Ectodermal cell (in vitro differentiated cells): ENCODE measurements at regions not wholly inside any gene's neighbourhood (a gene's known extent, or its start where the extent isn't known, plus 50 kb on each side); places are given as distances from the start of the nearest gene placed in this dataset.

Experiments used
- H3K27ac ChIP-seq: 2 replicates; pipeline ENCODE4 v1.7.0; 2013; ENCODE audit warnings: mild to moderate bottlenecking, low read depth, low read length; ENCODE audit not compliant: insufficient read depth, poor library complexity, severe bottlenecking
- H3K27me3 ChIP-seq: 2 replicates; pipeline ENCODE4 v1.7.0; 2013; ENCODE audit warnings: mild to moderate bottlenecking, low read length; ENCODE audit not compliant: insufficient read depth, control insufficient read depth, poor library complexity, severe bottlenecking
- H3K36me3 ChIP-seq: one replicate; pipeline ENCODE4 v1.7.0; 2013; ENCODE audit warnings: low read length; ENCODE audit not compliant: control insufficient read depth, insufficient read depth
- H3K4me1 ChIP-seq: one replicate; pipeline ENCODE4 v1.7.0; 2013; ENCODE audit warnings: low read length; ENCODE audit not compliant: control insufficient read depth, insufficient read depth
- H3K4me3 ChIP-seq: 2 replicates; pipeline ENCODE4 v1.7.0; 2013; ENCODE audit warnings: low read depth, low read length, control low read depth; ENCODE audit not compliant: insufficient read depth
- H3K9me3 ChIP-seq: 2 replicates; pipeline ENCODE4 v1.7.0; 2013; ENCODE audit warnings: mild to moderate bottlenecking, low read length, moderate library complexity; ENCODE audit not compliant: control insufficient read depth
- WGBS, 2 experiments: methylation state at CpG; one replicate each; pipeline ENCODE4 v1.1.7; 2013; ENCODE audit warnings: missing lambda C conversion rate in 2 of 2; 5-methylcytosine and 5-hydroxymethylcytosine counted together

DNA sequence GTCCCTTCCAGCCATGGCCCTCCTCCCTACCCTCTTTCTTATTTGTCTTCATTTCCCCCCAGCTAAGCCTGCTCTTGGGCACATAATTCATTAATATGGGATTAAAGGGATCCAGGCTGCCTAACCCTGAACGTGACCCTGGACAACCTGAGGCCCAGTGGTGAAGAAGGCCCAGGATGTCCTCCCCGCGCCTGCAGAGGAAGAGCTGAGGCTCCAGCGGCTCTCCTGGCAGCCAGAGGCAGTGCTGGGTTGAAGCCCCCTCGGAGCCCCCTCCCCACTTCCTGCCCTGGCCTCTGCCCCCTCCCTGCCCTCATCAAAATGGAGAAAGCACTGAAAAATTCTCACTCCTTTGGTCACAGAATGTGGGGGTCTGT, 96.5 kb upstream of the ATP2B2 start:
- H3K9me3 ChIP-seq = no peaks in the 10 kb centered on the region
- WGBS, 2 experiments = 87 to 92% methylated on average over 5 of the region's 5 CpGs
- no peak overlapping the region for H3K27ac ChIP-seq
- peaks cover 3% of the 10 kb centered on the region for H3K4me1 ChIP-seq
- no peaks in the 10 kb centered on the region for H3K27me3 ChIP-seq
- no peaks in the 10 kb centered on the region for H3K36me3 ChIP-seq
- H3K4me3 ChIP-seq = no peak overlapping the region

DNA sequence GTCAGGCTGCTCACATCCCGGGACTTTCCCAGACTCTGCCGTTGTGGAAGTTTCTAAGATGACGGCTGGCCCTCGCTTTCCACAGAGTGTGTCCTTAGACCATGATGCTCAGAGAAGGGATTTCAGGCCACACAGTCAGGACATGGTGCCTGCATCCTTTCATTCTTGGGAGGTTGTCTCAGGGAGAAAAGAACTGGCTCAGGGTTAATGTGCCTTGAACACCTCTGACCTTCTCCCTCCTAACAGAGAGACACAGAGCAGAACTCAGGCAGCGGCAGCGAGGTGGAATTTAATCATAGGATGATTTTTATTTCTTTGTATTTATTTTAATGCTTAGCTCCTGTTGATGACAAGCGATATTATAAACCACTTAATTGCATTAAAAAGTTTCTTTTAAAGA, 96.9 kb upstream of the ATP2B2 start:
- no peak overlapping the region for H3K4me3 ChIP-seq
- H3K36me3 ChIP-seq = no peaks in the 10 kb centered on the region
- H3K27ac ChIP-seq = no peak overlapping the region
- no peaks in the 10 kb centered on the region for H3K9me3 ChIP-seq
- 90 to 93% methylated on average over 4 to 5 of the region's 7 CpGs for WGBS, 2 experiments
- peaks cover 3% of the 10 kb centered on the region for H3K4me1 ChIP-seq
- no peaks in the 10 kb centered on the region for H3K27me3 ChIP-seq

DNA sequence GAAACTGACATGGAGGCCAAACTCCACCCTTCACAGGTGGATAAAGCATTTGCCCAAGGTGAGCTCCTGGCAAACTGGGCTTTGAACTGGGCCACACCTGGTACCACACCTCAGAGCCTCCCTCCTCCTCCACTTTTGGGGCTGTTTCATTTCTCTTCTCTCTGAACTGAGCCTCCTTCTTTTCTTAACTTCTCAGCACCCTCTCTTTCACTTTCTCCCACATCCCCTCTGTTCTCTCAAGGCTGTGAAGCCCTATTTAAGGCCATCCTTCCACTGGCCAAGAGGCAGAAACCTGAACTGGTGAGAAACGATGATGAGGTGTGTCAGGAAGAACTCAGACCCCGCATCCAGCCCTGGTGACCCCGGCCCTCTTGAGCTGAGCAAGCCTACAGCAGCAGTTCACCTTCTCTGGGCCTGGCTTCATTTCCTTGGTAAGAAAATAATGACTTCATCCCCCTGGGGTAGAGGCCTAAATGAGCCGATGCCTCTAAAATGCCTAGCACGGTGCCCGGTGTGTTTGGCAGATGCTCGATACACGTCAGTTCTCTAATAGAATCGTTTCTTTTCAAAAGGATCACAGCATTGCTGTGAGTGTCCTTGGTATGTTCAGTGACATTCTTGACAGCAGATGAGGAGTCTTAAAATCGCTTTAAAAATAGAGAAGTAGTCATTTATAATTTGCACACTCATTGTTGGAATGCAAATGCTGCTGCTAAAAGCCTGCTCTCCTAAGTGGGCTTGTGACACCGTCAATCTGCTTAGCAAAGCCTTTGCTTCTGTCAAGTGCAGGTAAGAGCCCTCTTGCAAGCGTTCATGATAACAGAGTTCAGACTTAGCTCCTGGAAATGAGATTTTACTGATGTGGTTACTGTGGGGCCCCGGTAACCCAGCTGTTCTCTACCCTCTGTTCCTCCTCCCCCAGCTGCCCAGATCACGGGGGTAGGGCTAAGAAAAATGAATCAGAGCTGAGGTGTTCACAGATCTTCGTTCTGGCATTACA, 97.7 kb upstream of the ATP2B2 start:
- Histone ChIP-seq H3K36me3 (no peaks in the 10 kb centered on the region), H3K9me3 (no peaks in the 10 kb centered on the region), H3K4me3 (no peak overlapping the region), H3K27ac (no peak overlapping the region), H3K27me3 (no peaks in the 10 kb centered on the region), H3K4me1 (peaks cover 3% of the 10 kb centered on the region)
- WGBS, 2 experiments = 85 to 87% methylated on average over 15 of the region's 15 CpGs

DNA sequence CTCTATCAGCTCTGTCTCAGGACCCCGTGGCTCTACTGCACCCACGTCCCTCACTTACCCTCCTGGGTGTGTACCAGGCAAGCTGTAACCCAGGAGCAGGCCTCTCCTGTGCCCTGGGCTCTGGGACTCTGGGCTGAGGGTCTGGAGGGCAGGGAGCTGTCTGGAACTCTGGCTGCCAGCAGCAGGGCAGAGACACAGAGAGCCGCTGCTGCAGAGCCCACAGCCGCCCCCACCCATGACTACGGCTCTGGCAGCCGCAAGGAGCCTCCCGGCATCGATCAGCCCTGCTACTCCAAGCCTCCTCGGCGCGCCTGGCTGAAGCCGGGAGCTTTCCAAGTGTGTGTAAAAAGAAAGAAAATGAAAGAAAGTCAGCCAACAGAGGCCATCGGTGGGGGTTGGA, 103.7 kb upstream of the ATP2B2 start:
- 90 to 91% methylated on average over 13 of the region's 13 CpGs for WGBS, 2 experiments
- Histone ChIP-seq H3K36me3 (no peaks in the 10 kb centered on the region), H3K9me3 (peaks cover 5% of the 10 kb centered on the region), H3K27me3 (no peaks in the 10 kb centered on the region), H3K27ac (no peak overlapping the region), H3K4me1 (no peaks in the 10 kb centered on the region), H3K4me3 (no peak overlapping the region)

DNA sequence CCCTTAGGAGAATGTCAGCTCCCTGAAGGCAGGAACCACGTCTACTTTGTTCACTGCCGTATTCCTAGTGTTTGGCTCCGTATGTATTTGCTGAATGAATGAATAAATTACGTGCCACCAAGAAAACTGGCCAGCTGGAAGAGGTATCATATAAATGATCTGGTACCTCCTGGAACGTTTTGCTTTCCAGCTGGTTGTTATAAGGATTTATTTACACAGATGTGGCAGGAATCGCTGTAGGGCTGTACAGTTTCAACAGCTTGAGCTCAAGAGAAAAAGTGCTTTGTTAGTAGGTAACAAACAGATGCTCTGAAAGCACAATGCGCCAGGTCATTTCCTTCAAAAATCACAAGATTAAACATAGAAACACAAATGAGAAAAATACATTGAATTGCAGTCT, 108.8 kb upstream of the ATP2B2 start:
- H3K9me3 ChIP-seq = peaks cover 5% of the 10 kb centered on the region
- no peaks in the 10 kb centered on the region for H3K36me3 ChIP-seq
- H3K4me3 ChIP-seq = no peak overlapping the region
- H3K27me3 ChIP-seq = no peaks in the 10 kb centered on the region
- 91% methylated on average over 7 of the region's 7 CpGs for WGBS, 2 experiments
- H3K27ac ChIP-seq = no peak overlapping the region
- no peaks in the 10 kb centered on the region for H3K4me1 ChIP-seq

DNA sequence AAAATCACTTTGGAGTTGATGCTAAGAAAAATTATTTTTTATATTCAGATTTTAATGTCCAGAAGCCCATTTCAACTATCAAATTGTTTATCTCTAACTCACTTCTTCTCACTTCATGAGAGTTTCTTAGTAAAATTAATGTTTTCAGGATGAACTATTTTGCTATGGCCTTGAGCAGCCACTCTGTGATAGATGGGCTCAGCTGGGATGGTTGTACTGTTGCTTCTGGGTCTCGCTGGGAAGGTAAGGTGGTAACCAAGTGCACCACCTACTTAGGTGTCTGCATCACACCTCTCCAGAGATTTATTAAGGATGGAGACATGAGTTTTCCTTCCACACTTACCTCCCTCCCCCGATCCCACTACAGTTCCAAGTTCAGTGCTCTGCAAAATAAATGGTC, 110.3 kb upstream of the ATP2B2 start:
- Histone ChIP-seq H3K9me3 (peaks cover 5% of the 10 kb centered on the region), H3K36me3 (no peaks in the 10 kb centered on the region), H3K4me3 (no peak overlapping the region), H3K27me3 (no peaks in the 10 kb centered on the region), H3K4me1 (no peaks in the 10 kb centered on the region), H3K27ac (no peak overlapping the region)
- WGBS, 2 experiments = 89% methylated on average over 2 of the region's 2 CpGs

DNA sequence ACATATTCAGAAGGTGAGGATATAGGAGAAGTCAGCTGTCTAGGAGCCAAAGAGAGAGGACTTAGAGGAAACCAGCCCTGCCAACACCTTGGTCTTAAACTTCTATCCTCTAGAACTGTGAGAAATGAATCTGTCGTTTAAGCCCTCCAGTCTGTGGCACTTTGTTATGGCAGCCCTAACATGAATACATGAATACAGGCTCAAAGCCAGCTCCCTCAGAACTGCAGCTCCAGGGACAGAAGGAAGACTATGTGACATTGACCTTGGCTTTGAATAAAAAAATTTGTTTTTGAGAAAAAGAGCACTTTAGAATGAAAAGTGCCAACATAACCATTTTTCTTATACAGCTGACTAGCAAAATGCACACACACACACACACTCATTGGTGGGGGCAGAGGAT, 110.9 kb upstream of the ATP2B2 start:
- Histone ChIP-seq H3K4me3 (no peak overlapping the region), H3K27me3 (no peaks in the 10 kb centered on the region), H3K4me1 (no peaks in the 10 kb centered on the region), H3K27ac (no peak overlapping the region), H3K36me3 (no peaks in the 10 kb centered on the region), H3K9me3 (peaks cover 5% of the 10 kb centered on the region)
- 95 to 100% methylated on average over 1 of the region's 1 CpG for WGBS, 2 experiments

DNA sequence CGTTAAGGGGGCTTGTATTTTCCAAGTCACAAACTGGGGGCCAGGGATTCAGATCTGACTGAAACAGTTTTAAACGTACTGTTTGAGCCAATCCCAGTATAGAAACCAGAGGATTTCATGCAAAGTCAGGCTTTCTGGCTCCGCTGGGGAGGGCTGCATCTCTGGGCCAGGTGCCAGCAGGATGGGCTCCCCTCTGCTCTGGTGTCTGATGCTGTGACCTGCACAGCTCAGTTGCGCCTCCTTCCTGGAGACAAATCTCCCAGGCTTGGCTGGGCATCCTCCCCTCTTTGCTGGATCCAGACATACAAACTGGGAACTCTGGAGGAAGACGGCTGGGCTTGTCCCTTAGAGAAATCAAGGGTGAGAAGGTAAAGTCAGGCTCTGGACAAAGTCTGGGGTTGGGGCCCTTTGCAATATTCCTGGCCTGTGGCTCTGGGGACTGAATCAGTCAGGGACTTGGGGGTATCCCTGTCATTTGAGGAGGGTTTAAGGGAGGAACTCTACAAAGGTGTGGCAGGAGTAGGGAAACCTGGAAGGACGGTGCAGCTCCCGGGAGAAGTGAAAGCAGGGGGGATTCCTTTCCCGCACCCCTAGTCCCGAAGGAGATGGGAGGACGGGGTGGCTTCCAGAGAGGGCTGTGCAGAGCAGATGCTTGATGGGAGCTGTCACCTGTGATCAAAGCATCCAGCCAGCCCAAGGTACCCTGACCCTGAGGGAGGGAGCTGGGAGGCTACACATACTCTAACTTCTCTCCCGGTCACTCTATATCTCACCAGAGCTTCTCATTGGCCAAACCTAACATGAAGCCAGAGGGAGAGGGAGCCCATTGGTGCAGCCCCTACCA, 114.8 kb upstream of the ATP2B2 start:
- Histone ChIP-seq H3K4me1 (peaks cover 5% of the 10 kb centered on the region), H3K27ac (no peak overlapping the region), H3K9me3 (no peaks in the 10 kb centered on the region), H3K4me3 (no peak overlapping the region), H3K27me3 (no peaks in the 10 kb centered on the region), H3K36me3 (no peaks in the 10 kb centered on the region)
- 79 to 82% methylated on average over 11 of the region's 11 CpGs for WGBS, 2 experiments

DNA sequence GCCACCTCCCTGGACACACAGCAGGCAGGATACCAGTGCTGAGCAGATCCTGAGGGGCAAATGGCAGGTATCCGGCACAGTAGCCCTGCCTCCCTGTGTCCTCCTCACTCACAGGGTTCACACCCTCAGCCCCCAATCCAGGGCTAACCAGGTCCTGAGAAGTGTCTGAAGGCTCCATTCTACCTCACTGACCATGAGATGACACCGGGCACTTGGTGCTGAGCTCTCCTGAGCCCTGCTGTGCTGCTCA, 115.4 kb upstream of the ATP2B2 start:
- WGBS, 2 experiments = 90 to 95% methylated on average over 2 of the region's 2 CpGs
- H3K4me3 ChIP-seq = no peak overlapping the region
- no peaks in the 10 kb centered on the region for H3K36me3 ChIP-seq
- no peaks in the 10 kb centered on the region for H3K27me3 ChIP-seq
- H3K4me1 ChIP-seq = peaks cover 10% of the 10 kb centered on the region
- H3K9me3 ChIP-seq = no peaks in the 10 kb centered on the region
- H3K27ac ChIP-seq = no peak overlapping the region

DNA sequence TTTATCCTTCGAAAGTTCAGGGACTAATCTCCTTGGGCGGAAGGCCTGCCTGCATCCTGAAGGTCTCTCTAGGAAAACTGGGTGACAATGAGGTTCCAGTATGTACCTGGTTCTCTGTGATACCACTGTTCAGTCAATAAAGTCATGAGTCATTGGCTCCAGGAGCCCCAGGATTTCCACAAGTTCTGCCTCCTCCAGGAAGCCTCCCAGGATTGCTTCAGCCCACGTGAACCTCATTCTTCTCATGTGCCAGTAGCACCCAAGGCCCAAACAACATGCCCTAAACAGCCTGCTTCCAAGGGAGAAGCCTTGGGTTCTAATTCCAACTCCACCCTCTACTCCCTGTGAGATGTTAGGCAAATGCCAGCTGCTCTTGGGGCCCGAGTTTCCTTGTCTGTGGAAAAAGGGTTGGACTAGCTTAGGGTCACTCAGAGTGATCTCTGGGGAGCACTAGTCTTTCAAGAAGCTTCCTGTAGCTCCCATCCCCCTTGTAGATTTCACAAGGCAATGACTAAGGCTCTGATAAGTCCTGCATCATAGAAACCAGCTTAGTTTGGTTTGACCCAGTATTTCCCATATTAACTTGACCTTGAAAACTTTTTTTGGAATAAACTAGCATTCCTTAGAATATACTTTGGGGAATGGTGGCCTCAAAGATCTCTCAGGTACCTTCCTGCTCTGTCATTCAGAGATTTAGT, 118.3 kb upstream of the ATP2B2 start:
- Histone ChIP-seq H3K9me3 (no peaks in the 10 kb centered on the region), H3K27me3 (no peaks in the 10 kb centered on the region), H3K4me3 (no peak overlapping the region), H3K36me3 (no peaks in the 10 kb centered on the region), H3K4me1 (peaks cover 10% of the 10 kb centered on the region), H3K27ac (no peak overlapping the region)
- WGBS, 2 experiments = 90 to 95% methylated on average over 4 of the region's 4 CpGs
